ENCODE measurements at regions not wholly inside any gene's neighbourhood (a gene's known extent, or its start where the extent isn't known, plus 50 kb on each side); places are given as distances from the start of the nearest gene placed in this dataset.

- Histone ChIP-seq H3K27ac (no peak overlapping the region), H3K4me1 (replicated peaks; ENCODE audit: insufficient read depth) (peaks cover 19% of the 10 kb centered on the region), H3K9me3 (ENCODE audit: insufficient read depth, low read depth) (peaks cover 5% of the 10 kb centered on the region; the same call in 1 of the 2 replicates), H3K9me2 (ENCODE audit: insufficient read depth) (no peaks in the 10 kb centered on the region), H3K79me2 (ENCODE audit: low read depth) (no peaks in the 10 kb centered on the region), H3K4me3 (no peak overlapping the region), H4K20me1 (ENCODE audit: insufficient read depth) (no peaks in the 10 kb centered on the region), H2AFZ (no peak overlapping the region), H3K27me3 (ENCODE audit: insufficient read depth, low read depth) (no peaks in the 10 kb centered on the region), H3F3A (ENCODE audit: insufficient read depth, low read depth) (peaks cover 17% of the 10 kb centered on the region), H3K4me2 (no peak overlapping the region), H3K36me3 (ENCODE audit: low read depth) (no peaks in the 10 kb centered on the region)
- no peak for TF ChIP-seq EZH2 (IDR thresholded peaks at IDR 0.05; ENCODE audit: low read depth)
- TF ChIP-seq CTCF (conservative IDR thresholded peaks at IDR 0.05), result no peak
- DNase-seq, result no peak
- intact Hi-C loops (cut with micrococcal nuclease; ENCODE audit: unreplicated experiment), result no loop called here
- BruUV-seq (replicated peaks), result no TSS peak
- CTCF ChIA-PET, result no interaction called here
- POLR2A ChIA-PET (ENCODE audit: unreplicated experiment), result no interaction called here
Measured at GRCh38 chr13:32881074-32881776, 135.0 kb upstream of the KL start.

- intact Hi-C loops (cut with micrococcal nuclease; ENCODE audit: unreplicated experiment), result no loop called here
- peaks cover 5% of the 10 kb centered on the region; the same call in 1 of the 2 replicates for H3K9me3 ChIP-seq (ENCODE audit: insufficient read depth, low read depth)
- no peak overlapping the region for H3K4me3 ChIP-seq
- no peaks in the 10 kb centered on the region for H3K36me3 ChIP-seq (ENCODE audit: low read depth)
- H3K79me2 ChIP-seq (ENCODE audit: low read depth), result no peaks in the 10 kb centered on the region
- no peaks in the 10 kb centered on the region for H3K9me2 ChIP-seq (ENCODE audit: insufficient read depth)
- ChIA-PET POLR2A (ENCODE audit: unreplicated experiment) (no interaction called here), CTCF (no interaction called here)
- H3F3A ChIP-seq (ENCODE audit: insufficient read depth, low read depth), result peaks cover 17% of the 10 kb centered on the region
- H3K27ac ChIP-seq, result no peak overlapping the region
- H3K4me2 ChIP-seq, result no peak overlapping the region
- H2AFZ ChIP-seq, result no peak overlapping the region
- TF ChIP-seq EZH2 (IDR thresholded peaks at IDR 0.05; ENCODE audit: low read depth), result no peak
- no peak for TF ChIP-seq CTCF (conservative IDR thresholded peaks at IDR 0.05)
- H3K4me1 ChIP-seq (replicated peaks; ENCODE audit: insufficient read depth), result peaks cover 19% of the 10 kb centered on the region
- no peaks in the 10 kb centered on the region for H4K20me1 ChIP-seq (ENCODE audit: insufficient read depth)
- BruUV-seq (replicated peaks), result no TSS peak
- no peaks in the 10 kb centered on the region for H3K27me3 ChIP-seq (ENCODE audit: insufficient read depth, low read depth)
- DNase-seq, result no peak
Measured at GRCh38 chr13:32881777-32882145, 134.5 kb upstream of the KL start.

- Histone ChIP-seq H3K27ac (no peak overlapping the region), H3K9me3 (ENCODE audit: insufficient read depth, low read depth) (peaks cover 10% of the 10 kb centered on the region), H3K9me2 (ENCODE audit: insufficient read depth) (no peaks in the 10 kb centered on the region), H3F3A (ENCODE audit: insufficient read depth, low read depth) (peaks cover 13% of the 10 kb centered on the region), H3K36me3 (ENCODE audit: low read depth) (no peaks in the 10 kb centered on the region), H3K27me3 (ENCODE audit: insufficient read depth, low read depth) (no peaks in the 10 kb centered on the region), H4K20me1 (ENCODE audit: insufficient read depth) (no peaks in the 10 kb centered on the region), H2AFZ (no peak overlapping the region), H3K79me2 (ENCODE audit: low read depth) (no peaks in the 10 kb centered on the region), H3K4me3 (no peak overlapping the region), H3K4me1 (replicated peaks; ENCODE audit: insufficient read depth) (peaks cover 15% of the 10 kb centered on the region), H3K4me2 (no peak overlapping the region)
- POLR2A ChIA-PET (ENCODE audit: unreplicated experiment), result no interaction called here
- DNase-seq, result no peak
- no peak for TF ChIP-seq EZH2 (IDR thresholded peaks at IDR 0.05; ENCODE audit: low read depth)
- TF ChIP-seq CTCF (conservative IDR thresholded peaks at IDR 0.05), result no peak
- CTCF ChIA-PET, result no interaction called here
- no TSS peak for BruUV-seq (replicated peaks)
- intact Hi-C loops (cut with micrococcal nuclease; ENCODE audit: unreplicated experiment), result no loop called here
Measured at GRCh38 chr13:32882691-32883090, 133.5 kb upstream of the KL start.
